ENCODE measurements at regions not wholly inside any gene's neighbourhood (a gene's known extent, or its start where the extent isn't known, plus 50 kb on each side); places are given as distances from the start of the nearest gene placed in this dataset.

- intact Hi-C loops (cut with micrococcal nuclease): no loop called here
- DNase-seq (no peak), ATAC-seq (ENCODE audit: low read depth) (no peak)
- Histone ChIP-seq H3K4me2 (replicated peaks; ENCODE audit: low read depth, low read length, poor library complexity, severe bottlenecking) (no peak overlapping the region), H3K4me1 (ENCODE audit: control insufficient read depth in 2 of 2, insufficient read depth in 2 of 2, low read length in 2 of 2) (peaks cover 16 to 17% of the 10 kb centered on the region in 2 donors), H2AFZ (ENCODE audit: insufficient read depth, low read depth, low read length, poor library complexity, severe bottlenecking) (no peak overlapping the region), H3K36me3 (replicated peaks in 1 of 2; ENCODE audit: control extremely low read depth in 1 of 2, control insufficient read depth in 1 of 2, extremely low read depth in 1 of 2, insufficient read depth in 2 of 2, low read length in 1 of 2) (peaks cover 0 to 33% of the 10 kb centered on the region in 2 experiments), H3K79me2 (ENCODE audit: control insufficient read depth, insufficient read depth, low read length) (peaks cover 97% of the 10 kb centered on the region), H3K9me3 (ENCODE audit: control extremely low read depth in 1 of 3, control insufficient read depth in 2 of 3, insufficient read depth in 1 of 3, low read length in 2 of 3) (peaks cover 0 to 13% (median 7%) of the 10 kb centered on the region in 3 donors), H3K27ac (ENCODE audit: low read length in 2 of 2) (peak overlapping the region in 1 of 2 donors; percentile 15), H4K20me1 (ENCODE audit: control insufficient read depth, insufficient read depth, low read length, poor library complexity, severe bottlenecking) (peaks cover 88% of the 10 kb centered on the region), H3K4me3 (ENCODE audit: control extremely low read depth in 1 of 5, extremely low read depth in 1 of 5, insufficient read depth in 1 of 5, low read depth in 2 of 5, low read length in 4 of 5) (no peak overlapping the region), H3K27me3 (replicated peaks in 1 of 4; ENCODE audit: control extremely low read depth in 1 of 4, control insufficient read depth in 3 of 4, insufficient read depth in 4 of 4, low read length in 3 of 4) (no peaks in the 10 kb centered on the region), H3K9ac (ENCODE audit: low read length) (no peak overlapping the region)
- H3K27ac Mint-ChIP-seq: peak overlapping the region; percentile 32
- WGBS (ENCODE audit: insufficient coverage): no CpG with 5 or more reads among the region's 2 CpGs
- ChIA-PET CTCF (interaction anchor here (0.8 to 2.8 kb wide), 3 partner anchors 10 to 28 kb away, joined by 3 to 24 read pairs (median 4); no protein-coding TSS in a partner anchor), POLR2A (no interaction called here)
- H3K4me1 Mint-ChIP-seq: peaks cover 50% of the 10 kb centered on the region
- no peaks in the 10 kb centered on the region for H3K27me3 Mint-ChIP-seq
- TF ChIP-seq EZH2 (IDR thresholded peaks at IDR 0.05; ENCODE audit: borderline replicate concordance, insufficient read depth, low read depth, low read length, poor library complexity, severe bottlenecking) (no peak), CTCF (IDR thresholded peaks at IDR 0.05) (no peak)
- H3K4me3 Mint-ChIP-seq: no peak overlapping the region
- no peaks in the 10 kb centered on the region for H3K9me3 Mint-ChIP-seq (ENCODE audit: insufficient read depth)
These were observed 238.2 kb upstream of the KLF14 start for GRCh38 chr7:130972201-130972600.

GRCh38 chr7:130973637-130974036 is 239.6 kb upstream of the KLF14 start:
- ChIA-PET POLR2A (no interaction called here), CTCF (interaction anchor here (0.8 to 1.0 kb wide), 2 partner anchors 9 to 34 kb away, joined by 3 read pairs; no protein-coding TSS in a partner anchor)
- intact Hi-C loops (cut with micrococcal nuclease): no loop called here
- Histone ChIP-seq H3K9me3 (ENCODE audit: control extremely low read depth in 1 of 3, control insufficient read depth in 2 of 3, insufficient read depth in 1 of 3, low read length in 2 of 3) (peaks cover 0 to 13% (median 7%) of the 10 kb centered on the region in 3 donors), H3K27ac (ENCODE audit: low read length in 2 of 2) (peak overlapping the region in 1 of 2 donors; percentile 48), H3K36me3 (replicated peaks in 1 of 2; ENCODE audit: control extremely low read depth in 1 of 2, control insufficient read depth in 1 of 2, extremely low read depth in 1 of 2, insufficient read depth in 2 of 2, low read length in 1 of 2) (peaks cover 0 to 30% of the 10 kb centered on the region in 2 experiments), H2AFZ (ENCODE audit: insufficient read depth, low read depth, low read length, poor library complexity, severe bottlenecking) (no peak overlapping the region), H3K27me3 (replicated peaks in 1 of 4; ENCODE audit: control extremely low read depth in 1 of 4, control insufficient read depth in 3 of 4, insufficient read depth in 4 of 4, low read length in 3 of 4) (no peaks in the 10 kb centered on the region), H3K4me3 (ENCODE audit: control extremely low read depth in 1 of 5, extremely low read depth in 1 of 5, insufficient read depth in 1 of 5, low read depth in 2 of 5, low read length in 4 of 5) (no peak overlapping the region), H3K9ac (ENCODE audit: low read length) (no peak overlapping the region), H3K79me2 (ENCODE audit: control insufficient read depth, insufficient read depth, low read length) (peaks cover 97% of the 10 kb centered on the region), H3K4me2 (replicated peaks; ENCODE audit: low read depth, low read length, poor library complexity, severe bottlenecking) (no peak overlapping the region), H3K4me1 (ENCODE audit: control insufficient read depth in 2 of 2, insufficient read depth in 2 of 2, low read length in 2 of 2) (peaks cover 16 to 17% of the 10 kb centered on the region in 2 donors), H4K20me1 (ENCODE audit: control insufficient read depth, insufficient read depth, low read length, poor library complexity, severe bottlenecking) (peaks cover 95% of the 10 kb centered on the region)
- Mint-ChIP-seq H3K9me3 (ENCODE audit: insufficient read depth) (no peaks in the 10 kb centered on the region), H3K27ac (peak overlapping the region; percentile 10), H3K4me3 (no peak overlapping the region), H3K4me1 (peaks cover 39% of the 10 kb centered on the region), H3K27me3 (no peaks in the 10 kb centered on the region)
- no peak for TF ChIP-seq EZH2 (IDR thresholded peaks at IDR 0.05; ENCODE audit: borderline replicate concordance, insufficient read depth, low read depth, low read length, poor library complexity, severe bottlenecking)
- TF ChIP-seq CTCF (IDR thresholded peaks at IDR 0.05): no peak
- DNase-seq: no peak
- ATAC-seq (ENCODE audit: low read depth): no peak

Measured in B cell (primary cell).